Pancreas (tissue), 10 donors: ENCODE measurements at regions not wholly inside any gene's neighbourhood (a gene's known extent, or its start where the extent isn't known, plus 50 kb on each side); places are given as distances from the start of the nearest gene placed in this dataset.

Experiments
- ATAC-seq, 4 donors: fragments of 200-7000 bp; cut with Tn5 transposase; one replicate each; pipeline versions ENCODE4 v1.8.0 to v1.9.1; 2020; ENCODE audit warnings: mild to moderate bottlenecking in 4 of 4, moderate library complexity in 4 of 4
- DNase-seq, 6 donors: peaks; one replicate each; pipeline ENCODE4 v3.0.0-alpha.2; 2020
- FAIRE-seq: peaks from 2 replicates; lab custom pipeline; 2012; peaks lifted over from hg19 to GRCh38; lab: Jason Lieb, UNC
- H3K27ac ChIP-seq, 4 donors: fragments of 200-600 bp; sonication (generic); 1 replicate in 3 of 4; 2 replicates in 1 of 4; pipeline versions ENCODE4 v1.5.0 to v1.8.0; 2020
- H3K27me3 ChIP-seq, 4 donors: fragments of 200-600 bp; one replicate each; pipeline ENCODE4 v1.8.0; 2021
- H3K36me3 ChIP-seq, 3 donors: fragments of 200-600 bp; sonication (generic) in 1 of 3; one replicate each; pipeline versions ENCODE4 v1.5.0 to v1.8.0; 2020 to 2021
- H3K4me1 ChIP-seq, 3 donors: fragments of 200-600 bp; one replicate each; pipeline ENCODE4 v1.8.0; 2021
- H3K4me3 ChIP-seq, 4 donors: fragments of 200-600 bp; sonication (generic) in 2 of 4; one replicate each; pipeline versions ENCODE4 v1.5.0 to v1.8.0; 2020 to 2021
- H3K9me3 ChIP-seq, 4 donors: fragments of 200-600 bp; one replicate each; pipeline ENCODE4 v1.8.0; 2021
- CTCF ChIP-seq, 4 donors: fragments of 200-600 bp; sonication (generic) in 3 of 4; IDR thresholded peaks; one replicate each; pipeline versions ENCODE4 v1.5.0 to v1.8.0; 2021; ENCODE audit warnings: antibody characterized with exemption in 4 of 4
- WGBS, 2 donors: extraction: QIAGEN DNeasy Blood & Tissue Kit; methylation state at CpG; one replicate each; pipeline ENCODE4 v1.1.7; 2013; 5-methylcytosine and 5-hydroxymethylcytosine counted together
- intact Hi-C, 3 donors: fragments of 100-400 bp; cut with DNase I; formaldehyde crosslinking; loops; one replicate each; pipeline versions ENCODE4 v1.11.1 to v1.14.2; 2022
- donor health status: healthy with polysubstance abuse.
- donor health status: DM: no; HTN: no; CAD: no; lungs with moderate emphysema.
- donor health status: DM: no; HTN: no; CAD: no.
- donor health status: control.
- donor health status: control.
- donor health status: Bipolar disorder and iron deficiency.
- donor health status: DM: yes; HTN: yes; CAD: no.
- donor health status: DM: no; HTN: no; CAD: no.
- donor health status: DM: no; HTN: no; CAD: no.
- donor health status: DM: yes; HTN: yes; CAD: no.

DNA sequence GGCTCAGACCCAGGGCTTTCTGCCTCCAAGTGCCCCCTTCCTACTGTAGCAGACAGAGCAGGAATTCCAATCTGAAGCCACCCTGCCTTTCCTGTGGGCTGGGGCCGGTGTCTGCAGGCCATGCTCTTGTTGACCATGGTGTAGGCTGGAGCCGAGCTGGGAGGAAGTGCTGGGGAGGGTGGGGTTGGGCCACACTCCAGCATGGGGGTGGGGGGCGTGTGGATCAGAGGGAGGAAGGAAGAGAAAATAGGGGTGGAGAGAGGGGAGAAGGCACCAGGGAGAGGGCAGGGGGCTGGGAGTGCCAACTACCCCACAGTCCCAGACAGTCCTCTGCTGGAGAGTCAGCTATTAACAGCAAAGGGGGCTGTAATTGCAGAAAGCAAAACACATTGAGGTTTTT is 54.3 kb upstream of the JPH3 start:
- H3K27me3 ChIP-seq = no peaks in the 10 kb centered on the region
- TF ChIP-seq CTCF (IDR thresholded peaks at IDR 0.05) = no peak
- no peak for DNase-seq
- H3K27ac ChIP-seq = no peak overlapping the region
- FAIRE-seq = no peak
- no peak for ATAC-seq
- no peaks in the 10 kb centered on the region for H3K36me3 ChIP-seq
- intact Hi-C loops = no loop called here
- H3K4me1 ChIP-seq = no peaks in the 10 kb centered on the region
- H3K4me3 ChIP-seq = no peak overlapping the region
- 17% methylated on average over 2 to 3 of the region's 3 CpGs for WGBS, 2 donors
- H3K9me3 ChIP-seq = no peaks in the 10 kb centered on the region

DNA sequence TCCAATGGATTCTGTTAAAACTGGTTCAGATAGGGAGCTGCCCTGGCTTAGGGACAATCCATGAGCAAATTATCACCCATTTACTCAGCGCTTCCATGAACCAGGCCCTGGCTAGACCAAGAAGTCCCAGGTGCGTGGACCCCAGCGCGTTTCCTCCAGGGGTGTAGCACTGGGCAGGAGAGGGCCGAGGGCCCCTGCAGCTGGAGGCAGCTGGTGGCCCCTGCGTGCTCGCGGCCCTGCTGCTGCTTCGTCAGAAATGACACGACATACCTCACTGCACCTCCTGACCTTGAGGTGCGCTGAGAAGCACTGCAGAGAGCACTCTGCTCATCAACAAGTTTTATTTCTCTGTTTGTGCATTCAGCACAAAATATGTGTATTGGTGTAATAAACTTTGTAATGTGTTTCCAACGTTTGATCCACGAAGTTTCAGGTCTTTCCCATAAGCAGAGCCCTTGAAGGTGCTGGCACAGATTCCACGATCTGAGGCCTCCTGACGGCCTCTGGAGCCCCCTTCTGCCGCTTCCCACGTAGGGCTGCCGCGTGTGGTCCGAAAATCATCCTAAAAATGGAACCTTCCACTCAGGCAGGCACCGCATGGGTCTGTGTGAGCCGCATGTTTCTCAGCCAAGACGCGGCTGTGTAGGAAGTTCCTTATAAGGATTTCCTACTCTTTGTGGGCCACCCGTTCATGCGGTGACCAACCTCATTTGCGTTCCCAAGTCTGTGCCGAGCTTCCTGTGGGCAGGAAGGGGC is 50.8 kb upstream of the ZCCHC14 start:
- TF ChIP-seq CTCF (IDR thresholded peaks at IDR 0.05) = no peak
- FAIRE-seq (no peak), DNase-seq (no peak), ATAC-seq (no peak)
- no peak overlapping the region for H3K27ac ChIP-seq
- no peaks in the 10 kb centered on the region for H3K9me3 ChIP-seq
- H3K4me3 ChIP-seq = no peak overlapping the region
- peaks cover 0 to 4% (median 0%) of the 10 kb centered on the region in 4 donors for H3K27me3 ChIP-seq
- H3K4me1 ChIP-seq = no peaks in the 10 kb centered on the region
- 57 to 62% methylated on average over 28 of the region's 28 CpGs for WGBS, 2 donors
- intact Hi-C loops = no loop called here
- H3K36me3 ChIP-seq = no peaks in the 10 kb centered on the region

DNA sequence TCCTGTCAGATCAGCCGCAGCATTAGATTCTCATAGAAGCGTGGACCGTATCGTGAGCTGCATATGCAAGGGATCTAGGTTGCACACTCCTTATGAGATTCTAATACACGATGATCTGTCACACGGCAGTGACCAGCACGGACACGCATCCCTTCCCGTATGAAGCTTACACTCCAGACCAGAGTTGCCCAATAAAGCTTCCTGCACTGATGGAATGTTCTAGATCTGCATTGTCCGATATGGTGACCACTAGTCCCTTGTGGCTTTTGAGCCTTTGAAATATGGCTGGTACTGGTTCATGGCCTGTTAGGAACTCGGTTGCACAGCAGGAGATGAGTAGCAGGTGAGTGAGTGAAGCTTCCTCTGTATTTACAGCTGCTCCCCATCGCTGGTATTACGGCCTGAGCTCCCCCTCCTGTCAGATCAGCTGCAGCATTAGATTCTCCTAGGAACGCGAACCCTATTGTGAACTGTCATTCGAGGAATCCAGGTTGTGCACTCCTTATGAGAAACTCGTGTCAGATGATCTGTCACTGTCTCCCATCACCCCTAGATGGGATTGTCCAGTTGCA is 49.8 kb upstream of the ZCCHC14 start:
- H3K4me1 ChIP-seq = no peaks in the 10 kb centered on the region
- WGBS, 2 donors = 60 to 66% methylated on average over 17 of the region's 17 CpGs
- no peak overlapping the region for H3K4me3 ChIP-seq
- no peak for TF ChIP-seq CTCF (IDR thresholded peaks at IDR 0.05)
- intact Hi-C loops = no loop called here
- H3K27me3 ChIP-seq = peaks cover 0 to 4% (median 0%) of the 10 kb centered on the region in 4 donors
- H3K36me3 ChIP-seq = no peaks in the 10 kb centered on the region
- FAIRE-seq = no peak
- H3K9me3 ChIP-seq = no peaks in the 10 kb centered on the region
- no peak for DNase-seq
- no peak for ATAC-seq
- H3K27ac ChIP-seq = no peak overlapping the region
